ENCODE measurements at regions not wholly inside any gene's neighbourhood (a gene's known extent, or its start where the extent isn't known, plus 50 kb on each side); places are given as distances from the start of the nearest gene placed in this dataset.

- no peak for DNase-seq (ENCODE audit: low read depth)
These were observed 132.3 kb upstream of the TBX20 start for GRCh38 chr7:35386082-35386815.

DNA sequence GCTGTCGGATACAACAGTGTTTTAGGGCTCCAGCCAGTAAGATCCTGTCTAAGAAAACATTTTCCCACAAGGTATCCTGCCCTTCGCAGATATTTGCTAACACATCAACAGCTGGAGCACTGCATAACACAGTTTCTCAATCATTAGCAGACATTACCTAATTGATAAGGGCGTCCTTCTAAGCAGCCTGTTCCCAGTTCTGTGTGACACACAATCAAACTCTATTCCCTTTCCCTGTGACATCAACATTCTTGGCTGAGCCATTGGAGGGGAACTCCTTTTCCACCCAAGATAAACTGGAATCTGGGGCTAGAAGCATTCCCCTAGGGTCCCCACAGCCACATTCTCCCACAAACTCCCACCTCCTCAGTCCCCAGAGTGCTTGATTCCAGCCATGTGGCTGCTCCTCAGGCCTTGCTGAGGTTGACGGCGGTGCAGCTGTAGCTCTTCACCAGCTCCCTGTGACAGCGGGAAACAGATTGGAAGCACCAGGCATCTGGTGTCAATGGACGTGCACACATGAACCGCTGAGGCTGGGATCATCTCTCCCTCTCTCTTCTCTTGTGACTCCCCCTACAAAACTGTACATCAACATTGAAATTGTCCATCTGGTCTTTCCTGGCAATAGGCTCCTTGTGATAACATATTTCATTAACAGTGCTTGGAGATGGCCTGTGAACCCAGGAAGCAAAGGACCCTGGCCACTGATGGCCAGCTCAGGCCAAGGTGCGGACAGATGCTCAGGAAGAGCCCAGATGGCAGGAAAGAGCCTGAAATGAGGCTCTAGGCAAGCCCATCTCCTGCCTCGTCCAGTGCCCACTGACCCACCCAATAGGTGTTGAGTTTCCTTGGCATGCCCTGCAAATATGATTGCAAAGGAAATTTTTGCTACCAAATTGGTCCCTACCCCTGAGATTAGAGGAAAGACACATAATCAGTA lies 131.1 kb upstream of the TBX20 start:
- no peak for DNase-seq (ENCODE audit: low read depth)

- DNase-seq (ENCODE audit: low read depth): no peak
These were observed 126.9 kb upstream of the TBX20 start for GRCh38 chr7:35380739-35381224.

- no peak for DNase-seq (ENCODE audit: low read depth)
These were observed 125.6 kb upstream of the TBX20 start for GRCh38 chr7:35379481-35379880.

GRCh38 chr7:35375516-35375915 lies 121.6 kb upstream of the TBX20 start:
- DNase-seq (ENCODE audit: low read depth): no peak

DNA sequence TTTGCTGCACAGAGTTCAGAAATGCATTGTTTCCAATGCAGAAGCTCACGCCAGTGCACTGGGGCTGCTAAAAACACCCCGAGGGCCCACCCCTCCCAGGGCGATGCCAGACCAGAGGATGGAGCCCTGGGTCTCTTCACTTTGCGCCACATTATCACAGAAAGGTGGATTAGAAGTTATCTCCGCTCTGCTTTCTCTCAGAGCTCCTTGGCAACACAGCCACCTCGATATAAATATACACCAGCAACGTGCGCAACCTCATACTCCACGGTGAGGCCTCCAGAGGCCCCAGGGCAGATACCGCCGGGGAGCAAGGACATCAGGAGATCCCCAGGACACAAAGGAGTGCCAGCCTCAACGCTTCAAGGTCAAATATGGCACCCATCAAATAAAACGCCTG lies 121.0 kb upstream of the TBX20 start:
- no peak for DNase-seq (ENCODE audit: low read depth)

DNA sequence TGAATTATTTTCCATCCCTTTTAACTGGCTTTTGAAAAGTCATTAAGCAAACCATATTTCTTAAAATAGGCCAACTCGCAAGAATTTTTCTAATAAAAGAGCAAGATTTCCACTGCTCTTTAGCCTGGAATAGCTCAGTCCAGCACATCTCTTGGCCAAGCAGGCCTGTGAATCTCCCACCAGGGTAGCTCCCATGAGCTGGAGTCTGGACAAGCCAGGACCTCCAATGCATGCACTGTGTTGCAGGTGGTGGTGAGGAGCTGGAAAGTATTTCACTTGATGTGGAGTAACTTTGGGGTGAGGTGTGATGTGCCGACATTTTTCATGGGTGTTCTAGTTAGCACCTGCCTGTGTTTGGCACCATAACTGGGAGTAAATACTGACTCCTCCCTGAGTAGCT lies 117.3 kb upstream of the TBX20 start:
- no peak for DNase-seq (ENCODE audit: low read depth)

DNA sequence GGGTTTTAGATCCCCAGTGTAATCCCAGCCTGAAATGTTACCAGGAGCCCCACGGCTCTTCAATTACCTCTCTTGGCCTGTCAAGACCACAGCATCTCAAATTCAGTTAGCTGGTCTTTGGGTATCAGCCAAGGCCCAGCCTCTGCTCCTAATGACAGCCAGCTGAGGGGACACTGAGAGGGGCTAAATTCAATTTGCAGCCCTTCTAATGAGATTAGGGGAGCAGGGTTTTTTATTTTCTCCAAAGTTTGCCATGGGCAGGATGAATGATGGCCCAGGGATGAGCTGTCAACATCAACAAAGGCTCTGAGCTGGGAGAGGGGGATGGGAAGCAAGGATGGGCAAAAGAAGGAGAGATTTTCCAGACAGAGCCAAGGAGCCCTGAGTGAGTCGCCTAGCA lies 116.8 kb upstream of the TBX20 start:
- DNase-seq (ENCODE audit: low read depth): no peak

GRCh38 chr7:35366167-35367155 lies 112.6 kb upstream of the TBX20 start:
- no peak for DNase-seq (ENCODE audit: low read depth)

DNA sequence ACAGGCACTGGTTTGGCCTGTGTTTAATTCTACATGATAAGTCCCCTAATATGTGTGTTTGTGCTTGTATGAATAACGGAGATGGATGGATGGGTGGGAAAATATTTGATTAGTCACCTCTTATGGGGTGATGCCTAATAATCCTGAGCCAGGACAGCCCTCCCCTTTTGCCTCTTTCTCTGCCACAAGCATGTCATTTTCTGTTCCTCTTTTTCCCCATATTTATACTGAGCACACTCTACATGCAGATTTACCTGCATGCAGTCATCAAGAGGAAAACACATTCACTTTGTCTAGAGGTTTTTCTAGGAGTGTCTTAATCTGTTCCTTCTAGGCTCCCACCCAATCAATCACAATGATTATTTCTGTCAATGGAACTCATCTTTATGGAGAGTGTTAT lies 111.6 kb upstream of the TBX20 start:
- no peak for DNase-seq (ENCODE audit: low read depth)

DNA sequence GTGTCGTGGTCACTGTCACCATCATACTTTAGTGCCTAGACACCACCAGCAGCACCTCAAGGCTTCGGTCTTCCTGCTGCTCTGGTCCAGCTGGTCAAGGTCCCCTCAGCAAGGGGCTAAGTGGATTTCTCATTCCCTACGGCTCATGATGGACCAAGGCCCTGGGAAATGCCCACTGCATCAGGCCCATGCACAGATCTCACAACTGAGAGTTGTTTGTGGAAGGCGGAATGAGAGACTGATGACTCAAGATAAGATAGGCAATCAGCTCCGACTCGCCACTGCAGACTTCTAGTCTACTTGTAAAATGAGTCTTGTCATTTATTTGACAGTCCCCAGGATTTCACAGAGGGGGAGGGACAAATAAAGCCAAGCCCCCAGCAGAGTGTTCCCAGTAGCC lies 108.4 kb upstream of the TBX20 start:
- DNase-seq (ENCODE audit: low read depth): no peak

DNA sequence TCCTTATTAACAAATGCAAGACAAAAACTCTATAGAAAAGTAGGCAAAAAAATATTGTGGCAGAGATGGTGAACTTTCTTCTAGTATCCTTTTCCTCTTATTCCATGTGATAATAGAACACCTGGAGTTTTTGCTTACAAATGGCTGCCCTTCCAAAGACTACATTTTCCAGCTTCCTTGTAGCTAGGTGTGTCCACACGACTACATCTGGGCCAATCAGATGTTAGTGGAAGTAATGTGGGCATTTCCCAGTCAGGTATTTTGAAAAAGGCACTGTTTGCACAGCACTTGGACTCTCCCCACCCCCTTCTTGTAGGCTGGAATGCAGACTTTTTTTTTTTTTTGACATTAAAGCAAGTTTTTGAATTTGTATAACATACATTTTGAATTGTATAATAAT lies 105.5 kb upstream of the TBX20 start:
- DNase-seq (ENCODE audit: low read depth): no peak

GRCh38 chr7:35356495-35356894 lies 102.6 kb upstream of the TBX20 start:
- DNase-seq (ENCODE audit: low read depth): no peak

DNA sequence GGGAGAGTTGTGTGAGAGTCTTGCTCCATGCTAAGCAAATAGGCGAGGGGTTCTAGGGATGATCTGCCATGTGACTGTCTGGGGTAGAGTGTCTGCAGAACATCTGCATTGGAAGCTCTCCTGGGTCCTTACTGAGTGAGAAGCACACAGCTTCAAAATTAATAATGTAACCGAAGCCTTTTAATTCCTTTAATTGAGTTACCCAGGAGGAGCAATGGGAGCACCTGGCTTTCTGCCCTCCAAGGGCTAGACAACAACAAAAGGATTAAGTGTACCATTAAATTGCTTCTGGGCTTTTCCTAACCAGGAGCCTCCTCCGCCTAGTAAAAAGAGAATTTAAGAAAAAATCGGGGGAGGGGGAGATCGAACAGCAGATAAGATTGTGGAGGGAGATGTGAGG lies 102.0 kb upstream of the TBX20 start:
- DNase-seq (ENCODE audit: low read depth): no peak

- no peak for DNase-seq (ENCODE audit: low read depth)
These were observed 101.3 kb upstream of the TBX20 start for GRCh38 chr7:35355199-35355598.

DNA sequence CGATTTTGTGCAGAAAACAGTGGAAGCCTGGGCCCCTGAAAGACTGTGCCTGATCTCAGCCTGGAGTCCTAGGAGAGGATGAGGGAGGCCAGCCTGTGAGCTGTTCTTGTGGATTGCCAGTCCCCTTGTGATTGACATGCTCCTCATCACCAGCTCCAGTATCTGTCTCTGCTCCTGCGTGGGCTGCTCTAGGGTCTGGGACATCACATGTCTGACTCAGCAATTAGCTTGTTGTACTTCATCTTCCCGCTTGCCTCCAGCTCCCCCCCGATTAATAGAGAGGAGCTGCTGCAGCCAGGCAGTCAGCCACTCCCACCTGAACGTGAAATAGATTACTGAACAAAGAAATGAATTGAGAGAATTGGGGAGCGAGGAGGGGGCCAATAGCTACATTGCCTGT lies 99.6 kb upstream of the TBX20 start:
- DNase-seq (ENCODE audit: low read depth): no peak

GRCh38 chr7:35351466-35351865 lies 97.6 kb upstream of the TBX20 start:
- DNase-seq (ENCODE audit: low read depth): no peak

- no peak for DNase-seq (ENCODE audit: low read depth)
These were observed 94.9 kb upstream of the TBX20 start for GRCh38 chr7:35348611-35349400.

DNA sequence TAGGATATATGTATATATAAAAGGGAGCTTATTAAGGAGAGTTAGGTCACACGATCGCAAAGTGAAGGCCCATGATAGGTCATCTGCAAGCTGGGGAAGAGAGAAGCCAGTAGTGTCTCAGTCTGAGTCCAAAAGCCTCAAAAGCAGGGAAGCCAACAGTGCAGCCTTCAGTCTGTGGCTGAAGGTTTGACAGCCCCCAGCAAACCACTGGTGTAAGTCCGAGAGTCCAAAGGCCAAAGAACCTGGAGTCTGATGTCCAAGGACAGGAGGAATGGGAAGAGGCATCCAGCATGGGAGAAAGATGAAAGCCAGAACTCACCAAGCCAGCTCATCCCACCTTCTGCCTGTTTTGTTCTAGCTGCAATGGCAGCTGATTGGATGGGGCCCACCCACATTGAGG lies 88.9 kb upstream of the TBX20 start:
- no peak for DNase-seq (ENCODE audit: low read depth)

DNA sequence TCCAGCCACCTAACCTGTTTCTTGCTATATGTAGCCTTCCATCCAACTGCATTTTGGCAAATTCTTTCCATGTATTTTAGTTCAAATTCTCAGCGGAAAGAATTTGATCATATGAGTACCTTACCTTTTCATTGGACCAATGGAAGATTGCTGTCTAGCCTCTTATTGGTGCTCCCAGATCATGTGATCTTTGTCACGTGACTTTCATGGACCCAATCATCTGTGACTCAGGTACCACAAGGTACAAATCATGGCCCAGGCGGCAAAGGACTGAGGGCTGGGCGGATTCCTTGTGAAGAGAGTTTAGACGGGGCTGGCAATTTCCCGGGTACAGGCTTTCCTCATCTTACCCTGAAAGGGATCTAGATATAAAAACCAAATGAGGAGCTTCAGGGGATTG lies 85.9 kb upstream of the TBX20 start:
- DNase-seq (ENCODE audit: low read depth): no peak

DNA sequence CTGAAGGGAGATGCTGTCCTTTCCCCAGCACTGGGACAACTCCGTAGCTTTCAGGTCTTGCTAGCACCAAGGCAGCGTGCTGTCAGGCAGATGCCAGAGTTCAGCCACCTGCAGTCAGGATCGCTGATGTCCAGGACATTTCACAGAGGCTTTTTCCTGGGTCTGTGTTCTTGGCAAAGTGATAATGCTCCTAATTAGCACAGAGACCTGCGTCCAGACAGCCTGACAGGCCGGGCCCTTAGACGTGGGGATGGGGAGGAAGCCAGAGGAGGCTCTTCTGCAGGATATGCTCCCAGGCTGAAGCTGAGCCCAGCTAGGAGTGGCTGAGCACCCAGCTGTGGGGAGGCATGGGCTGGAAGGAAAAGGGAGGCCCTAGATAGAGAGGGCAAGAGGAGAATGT lies 82.5 kb upstream of the TBX20 start:
- no peak for DNase-seq (ENCODE audit: low read depth)

All from activated T-cell treated with anti-CD3 and anti-CD28 coated beads for 24 hours (primary cell).